SK-N-SH (cell line): ENCODE measurements at regions not wholly inside any gene's neighbourhood (a gene's known extent, or its start where the extent isn't known, plus 50 kb on each side); places are given as distances from the start of the nearest gene placed in this dataset.

Experiments used
- CTCF ChIA-PET: fragments of 300-600, 350-600 bp; formaldehyde crosslinking; extraction: SDS; loops from one replicate; lab custom pipeline; 2021; lab: Yijun Ruan, JAX
- POLR2A ChIA-PET: fragments of 350-600 bp; sonication (Branson Sonifier 250); formaldehyde crosslinking; extraction: SDS; loops from one replicate; lab custom pipeline; 2020; ENCODE audit warnings: antibody characterized with exemption, inconsistent platforms; lab: Yijun Ruan, JAX
- DNase-seq: peaks from one replicate; pipeline ENCODE4 v3.0.0; 2012
- H2AFZ ChIP-seq: fragments of 200-600 bp; sonication (generic); 2 replicates; pipeline ENCODE4 v1.8.1; 2016; ENCODE audit warnings: antibody characterized with exemption, mild to moderate bottlenecking, low read depth
- H3F3A ChIP-seq: fragments of 200-600 bp; sonication (generic); replicated peaks from 2 replicates; pipeline ENCODE3; 2016; ENCODE audit warnings: antibody characterized with exemption, mild to moderate bottlenecking; ENCODE audit not compliant: insufficient read depth
- H3K27ac ChIP-seq, 2 experiments: fragments of 200-500 bp in 1 of 2; fragments of 200-600 bp in 1 of 2; sonication (Bioruptor generic) in 1 of 2; sonication (generic), shearing (Covaris generic) in 1 of 2; 2 replicates each; pipeline versions ENCODE4 v1.5.1 to v1.6.1; 2014 to 2016; ENCODE audit warnings: low read depth in 2 of 2, inconsistent platforms in 1 of 2, low read length in 1 of 2, mild to moderate bottlenecking in 1 of 2, mixed read lengths in 1 of 2
- H3K27me3 ChIP-seq: fragments of 200-600 bp; sonication (generic), shearing (Covaris generic); 2 replicates; pipeline ENCODE4 v1.6.1; 2016; ENCODE audit warnings: mixed run types; ENCODE audit not compliant: insufficient read depth
- H3K36me3 ChIP-seq, 2 experiments: fragments of 200-500 bp in 1 of 2; fragments of 200-600 bp in 1 of 2; sonication (Bioruptor generic) in 1 of 2; sonication (generic) in 1 of 2; replicated peaks in 1 of 2; 2 replicates each; pipeline versions ENCODE3 to v1.5.1; 2014 to 2016; ENCODE audit warnings: low read length in 1 of 2, mild to moderate bottlenecking in 1 of 2; ENCODE audit not compliant: insufficient read depth in 2 of 2, control insufficient read depth in 1 of 2
- H3K4me1 ChIP-seq, 2 experiments: fragments of 200-500 bp in 1 of 2; fragments of 200-600 bp in 1 of 2; sonication (Bioruptor generic) in 1 of 2; sonication (generic), shearing (Covaris generic) in 1 of 2; 2 replicates each; pipeline versions ENCODE4 v1.5.1 to v1.6.1; 2014 to 2016; ENCODE audit warnings: low read depth in 1 of 2, low read length in 1 of 2, mixed run types in 1 of 2; ENCODE audit not compliant: insufficient read depth in 2 of 2, control insufficient read depth in 1 of 2
- H3K4me2 ChIP-seq: fragments of 200-600 bp; sonication (generic), shearing (Covaris generic); 2 replicates; pipeline ENCODE4 v1.6.1; 2017; ENCODE audit warnings: mixed run types
- H3K4me3 ChIP-seq, 2 experiments: fragments of 200-500 bp in 1 of 2; fragments of 200-600 bp in 1 of 2; sonication (Bioruptor generic) in 1 of 2; sonication (generic), shearing (Covaris generic) in 1 of 2; 2 replicates each; pipeline versions ENCODE4 v1.5.1 to v1.8.1; 2014 to 2016; ENCODE audit warnings: low read depth in 2 of 2, inconsistent platforms in 1 of 2, low read length in 1 of 2, mild to moderate bottlenecking in 1 of 2, mixed read lengths in 1 of 2, moderate library complexity in 1 of 2
- H3K79me2 ChIP-seq: fragments of 200-600 bp; sonication (generic); 2 replicates; pipeline ENCODE4 v1.8.1; 2017; ENCODE audit warnings: mild to moderate bottlenecking; ENCODE audit not compliant: insufficient read depth
- H3K9ac ChIP-seq: fragments of 200-600 bp; sonication (generic); 2 replicates; pipeline ENCODE4 v1.6.1; 2017; ENCODE audit warnings: mixed run types
- H3K9me2 ChIP-seq: fragments of 200-600 bp; sonication (generic); 2 replicates; pipeline ENCODE4 v1.6.1; 2017; ENCODE audit warnings: mixed run types
- H3K9me3 ChIP-seq: fragments of 200-600 bp; sonication (generic); 2 replicates; pipeline ENCODE4 v1.6.1; 2017; ENCODE audit warnings: mixed run types, mild to moderate bottlenecking, moderate library complexity
- H4K20me1 ChIP-seq: fragments of 200-600 bp; sonication (generic); 2 replicates; pipeline ENCODE4 v1.6.1; 2017; ENCODE audit warnings: mild to moderate bottlenecking, mixed run types; ENCODE audit not compliant: insufficient read depth
- CHD2 ChIP-seq: fragments of 150-350 bp; IDR thresholded peaks from 2 replicates; pipeline ENCODE4 v1.6.1; 2018; ENCODE audit warnings: low read length; ENCODE audit not compliant: partially characterized antibody
- ELF1 ChIP-seq: IDR thresholded peaks from 2 replicates; pipeline ENCODE4 v1.4.0; 2012
- FOXJ3 ChIP-seq: sonication (generic); formaldehyde crosslinking; IDR thresholded peaks from 2 replicates; pipeline ENCODE4 v1.5.1; 2020; ENCODE audit warnings: mild to moderate bottlenecking, missing genetic modification reagents
- FOXM1 ChIP-seq: IDR thresholded peaks from 2 replicates; pipeline ENCODE4 v1.4.0; 2012; ENCODE audit warnings: low read depth, mild to moderate bottlenecking
- GABPA ChIP-seq: IDR thresholded peaks from 2 replicates; pipeline ENCODE4 v1.4.0; 2012; ENCODE audit warnings: low read depth, mild to moderate bottlenecking
- GATA2 ChIP-seq: sonication (generic); formaldehyde crosslinking; IDR thresholded peaks from 2 replicates; pipeline ENCODE4 v1.5.0; 2020; ENCODE audit warnings: mild to moderate bottlenecking, missing genetic modification reagents
- JUND ChIP-seq: IDR thresholded peaks from 2 replicates; pipeline ENCODE4 v1.4.0; 2012
- NFIC ChIP-seq: IDR thresholded peaks from 2 replicates; pipeline ENCODE4 v1.4.0; 2012; ENCODE audit warnings: borderline replicate concordance
- NRF1 ChIP-seq: IDR thresholded peaks from 2 replicates; pipeline ENCODE4 v1.6.1; 2012; ENCODE audit warnings: low read depth, mild to moderate bottlenecking, low read length
- POLR2AphosphoS5 ChIP-seq: IDR thresholded peaks from 2 replicates; pipeline ENCODE4 v1.6.1; 2012; ENCODE audit warnings: low read depth, low read length
- RAD21 ChIP-seq: IDR thresholded peaks from 2 replicates; pipeline ENCODE4 v1.6.1; 2012; ENCODE audit warnings: mild to moderate bottlenecking, low read length
- TCF12 ChIP-seq: IDR thresholded peaks from 2 replicates; pipeline ENCODE4 v1.4.0; 2012
- TEAD4 ChIP-seq: IDR thresholded peaks from 2 replicates; pipeline ENCODE4 v1.4.0; 2012; ENCODE audit warnings: mild to moderate bottlenecking, borderline replicate concordance; ENCODE audit not compliant: insufficient read depth
- WGBS: methylation state at CpG from one replicate; pipeline ENCODE4 v1.1.6; 2017; ENCODE audit warnings: low lambda C conversion rate; 5-methylcytosine and 5-hydroxymethylcytosine counted together
- TF ChIP-seq, protein P1 (sequence below): IDR thresholded peaks from 2 replicates; pipeline ENCODE4 v1.4.0; 2012; ENCODE audit warnings: low read depth, borderline replicate concordance
- TF ChIP-seq, protein P2 (sequence below): IDR thresholded peaks from 2 replicates; pipeline ENCODE4 v1.6.1; 2012; ENCODE audit warnings: mild to moderate bottlenecking, low read depth, low read length, moderate library complexity
- TF ChIP-seq, protein P3 (sequence below): fragments of 150-350 bp; IDR thresholded peaks from 2 replicates; pipeline ENCODE4 v1.6.1; 2017; ENCODE audit warnings: antibody characterized with exemption, low read length, low read depth, borderline replicate concordance
- TF ChIP-seq, protein P4 (sequence below): fragments of 200-600 bp; sonication (generic); IDR thresholded peaks from 2 replicates; pipeline ENCODE4 v1.6.1; 2017; ENCODE audit warnings: antibody characterized with exemption, mild to moderate bottlenecking, moderate library complexity
- TF ChIP-seq, protein P5 (sequence below): fragments of 150-350 bp; IDR thresholded peaks from 2 replicates; pipeline ENCODE4 v1.6.1; 2016; ENCODE audit warnings: mild to moderate bottlenecking, low read depth, low read length

DNA sequence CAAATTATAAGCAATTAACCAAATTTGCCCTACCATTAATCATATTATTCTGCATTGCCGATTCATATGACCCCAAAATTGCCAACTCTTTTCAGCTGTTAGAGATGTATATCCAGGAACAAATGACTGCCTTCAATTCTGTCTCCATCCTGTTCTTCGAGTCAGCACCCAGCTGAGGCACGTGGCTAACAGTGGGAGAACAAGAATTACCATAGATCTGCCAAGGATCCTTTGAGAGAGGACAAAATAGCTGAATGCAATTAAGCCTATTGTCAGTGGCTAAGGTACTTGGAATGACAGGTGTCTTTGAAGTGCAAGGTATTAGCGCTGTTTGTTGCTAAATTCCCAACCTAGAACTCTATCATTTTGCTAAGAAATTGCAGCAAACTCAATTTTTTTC, 426.1 kb downstream of the TSHZ3 start:
- Histone ChIP-seq H3K9ac (no peak overlapping the region), H3K4me2 (no peak overlapping the region), H3F3A (no peaks in the 10 kb centered on the region), H3K27ac (no peak overlapping the region), H3K9me2 (no peaks in the 10 kb centered on the region), H3K9me3 (no peaks in the 10 kb centered on the region), H3K36me3 (no peaks in the 10 kb centered on the region), H3K4me3 (no peak overlapping the region), H4K20me1 (no peaks in the 10 kb centered on the region), H3K79me2 (no peaks in the 10 kb centered on the region), H3K27me3 (no peaks in the 10 kb centered on the region), H3K4me1 (peaks cover 0 to 2% of the 10 kb centered on the region in 2 experiments; a peak in 1 of 4 replicates), H2AFZ (no peak overlapping the region)
- 6% methylated on average over 4 of the region's 4 CpGs for WGBS
- TF ChIP-seq GATA2 (CRISPR knock-in tag), result no peak
- TF ChIP-seq, protein P1, sequence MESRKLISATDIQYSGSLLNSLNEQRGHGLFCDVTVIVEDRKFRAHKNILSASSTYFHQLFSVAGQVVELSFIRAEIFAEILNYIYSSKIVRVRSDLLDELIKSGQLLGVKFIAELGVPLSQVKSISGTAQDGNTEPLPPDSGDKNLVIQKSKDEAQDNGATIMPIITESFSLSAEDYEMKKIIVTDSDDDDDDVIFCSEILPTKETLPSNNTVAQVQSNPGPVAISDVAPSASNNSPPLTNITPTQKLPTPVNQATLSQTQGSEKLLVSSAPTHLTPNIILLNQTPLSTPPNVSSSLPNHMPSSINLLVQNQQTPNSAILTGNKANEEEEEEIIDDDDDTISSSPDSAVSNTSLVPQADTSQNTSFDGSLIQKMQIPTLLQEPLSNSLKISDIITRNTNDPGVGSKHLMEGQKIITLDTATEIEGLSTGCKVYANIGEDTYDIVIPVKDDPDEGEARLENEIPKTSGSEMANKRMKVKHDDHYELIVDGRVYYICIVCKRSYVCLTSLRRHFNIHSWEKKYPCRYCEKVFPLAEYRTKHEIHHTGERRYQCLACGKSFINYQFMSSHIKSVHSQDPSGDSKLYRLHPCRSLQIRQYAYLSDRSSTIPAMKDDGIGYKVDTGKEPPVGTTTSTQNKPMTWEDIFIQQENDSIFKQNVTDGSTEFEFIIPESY, result no peak
- TF ChIP-seq ELF1, result no peak
- TF ChIP-seq FOXM1, result no peak
- TF ChIP-seq, protein P2, sequence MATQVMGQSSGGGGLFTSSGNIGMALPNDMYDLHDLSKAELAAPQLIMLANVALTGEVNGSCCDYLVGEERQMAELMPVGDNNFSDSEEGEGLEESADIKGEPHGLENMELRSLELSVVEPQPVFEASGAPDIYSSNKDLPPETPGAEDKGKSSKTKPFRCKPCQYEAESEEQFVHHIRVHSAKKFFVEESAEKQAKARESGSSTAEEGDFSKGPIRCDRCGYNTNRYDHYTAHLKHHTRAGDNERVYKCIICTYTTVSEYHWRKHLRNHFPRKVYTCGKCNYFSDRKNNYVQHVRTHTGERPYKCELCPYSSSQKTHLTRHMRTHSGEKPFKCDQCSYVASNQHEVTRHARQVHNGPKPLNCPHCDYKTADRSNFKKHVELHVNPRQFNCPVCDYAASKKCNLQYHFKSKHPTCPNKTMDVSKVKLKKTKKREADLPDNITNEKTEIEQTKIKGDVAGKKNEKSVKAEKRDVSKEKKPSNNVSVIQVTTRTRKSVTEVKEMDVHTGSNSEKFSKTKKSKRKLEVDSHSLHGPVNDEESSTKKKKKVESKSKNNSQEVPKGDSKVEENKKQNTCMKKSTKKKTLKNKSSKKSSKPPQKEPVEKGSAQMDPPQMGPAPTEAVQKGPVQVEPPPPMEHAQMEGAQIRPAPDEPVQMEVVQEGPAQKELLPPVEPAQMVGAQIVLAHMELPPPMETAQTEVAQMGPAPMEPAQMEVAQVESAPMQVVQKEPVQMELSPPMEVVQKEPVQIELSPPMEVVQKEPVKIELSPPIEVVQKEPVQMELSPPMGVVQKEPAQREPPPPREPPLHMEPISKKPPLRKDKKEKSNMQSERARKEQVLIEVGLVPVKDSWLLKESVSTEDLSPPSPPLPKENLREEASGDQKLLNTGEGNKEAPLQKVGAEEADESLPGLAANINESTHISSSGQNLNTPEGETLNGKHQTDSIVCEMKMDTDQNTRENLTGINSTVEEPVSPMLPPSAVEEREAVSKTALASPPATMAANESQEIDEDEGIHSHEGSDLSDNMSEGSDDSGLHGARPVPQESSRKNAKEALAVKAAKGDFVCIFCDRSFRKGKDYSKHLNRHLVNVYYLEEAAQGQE, result no peak
- no peak for TF ChIP-seq GABPA
- TF ChIP-seq, protein P3, sequence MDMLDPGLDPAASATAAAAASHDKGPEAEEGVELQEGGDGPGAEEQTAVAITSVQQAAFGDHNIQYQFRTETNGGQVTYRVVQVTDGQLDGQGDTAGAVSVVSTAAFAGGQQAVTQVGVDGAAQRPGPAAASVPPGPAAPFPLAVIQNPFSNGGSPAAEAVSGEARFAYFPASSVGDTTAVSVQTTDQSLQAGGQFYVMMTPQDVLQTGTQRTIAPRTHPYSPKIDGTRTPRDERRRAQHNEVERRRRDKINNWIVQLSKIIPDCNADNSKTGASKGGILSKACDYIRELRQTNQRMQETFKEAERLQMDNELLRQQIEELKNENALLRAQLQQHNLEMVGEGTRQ, result no peak
- no peak for TF ChIP-seq CHD2
- no peak for TF ChIP-seq NFIC
- TF ChIP-seq TEAD4, result no peak
- TF ChIP-seq TCF12, result no peak
- no peak for TF ChIP-seq POLR2AphosphoS5
- TF ChIP-seq JUND, result no peak
- TF ChIP-seq RAD21, result no peak
- TF ChIP-seq, protein P4, sequence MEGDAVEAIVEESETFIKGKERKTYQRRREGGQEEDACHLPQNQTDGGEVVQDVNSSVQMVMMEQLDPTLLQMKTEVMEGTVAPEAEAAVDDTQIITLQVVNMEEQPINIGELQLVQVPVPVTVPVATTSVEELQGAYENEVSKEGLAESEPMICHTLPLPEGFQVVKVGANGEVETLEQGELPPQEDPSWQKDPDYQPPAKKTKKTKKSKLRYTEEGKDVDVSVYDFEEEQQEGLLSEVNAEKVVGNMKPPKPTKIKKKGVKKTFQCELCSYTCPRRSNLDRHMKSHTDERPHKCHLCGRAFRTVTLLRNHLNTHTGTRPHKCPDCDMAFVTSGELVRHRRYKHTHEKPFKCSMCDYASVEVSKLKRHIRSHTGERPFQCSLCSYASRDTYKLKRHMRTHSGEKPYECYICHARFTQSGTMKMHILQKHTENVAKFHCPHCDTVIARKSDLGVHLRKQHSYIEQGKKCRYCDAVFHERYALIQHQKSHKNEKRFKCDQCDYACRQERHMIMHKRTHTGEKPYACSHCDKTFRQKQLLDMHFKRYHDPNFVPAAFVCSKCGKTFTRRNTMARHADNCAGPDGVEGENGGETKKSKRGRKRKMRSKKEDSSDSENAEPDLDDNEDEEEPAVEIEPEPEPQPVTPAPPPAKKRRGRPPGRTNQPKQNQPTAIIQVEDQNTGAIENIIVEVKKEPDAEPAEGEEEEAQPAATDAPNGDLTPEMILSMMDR, result no peak
- no peak for TF ChIP-seq NRF1
- TF ChIP-seq, protein P5, sequence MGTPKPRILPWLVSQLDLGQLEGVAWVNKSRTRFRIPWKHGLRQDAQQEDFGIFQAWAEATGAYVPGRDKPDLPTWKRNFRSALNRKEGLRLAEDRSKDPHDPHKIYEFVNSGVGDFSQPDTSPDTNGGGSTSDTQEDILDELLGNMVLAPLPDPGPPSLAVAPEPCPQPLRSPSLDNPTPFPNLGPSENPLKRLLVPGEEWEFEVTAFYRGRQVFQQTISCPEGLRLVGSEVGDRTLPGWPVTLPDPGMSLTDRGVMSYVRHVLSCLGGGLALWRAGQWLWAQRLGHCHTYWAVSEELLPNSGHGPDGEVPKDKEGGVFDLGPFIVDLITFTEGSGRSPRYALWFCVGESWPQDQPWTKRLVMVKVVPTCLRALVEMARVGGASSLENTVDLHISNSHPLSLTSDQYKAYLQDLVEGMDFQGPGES, result no peak
- TF ChIP-seq FOXJ3 (CRISPR knock-in tag), result no peak
- ChIA-PET CTCF (interaction anchor here (1.6 kb wide), 1 partner anchor 10 kb away, joined by 3 read pairs; no protein-coding TSS in a partner anchor), POLR2A (no interaction called here)
- DNase-seq, result no peak
